ENCODE measurements at regions not wholly inside any gene's neighbourhood (a gene's known extent, or its start where the extent isn't known, plus 50 kb on each side); places are given as distances from the start of the nearest gene placed in this dataset.

- no peak for DNase-seq (ENCODE audit: low spot score)
Measured at GRCh38 chr11:33411751-33412150, 154.6 kb downstream of the HIPK3 start.

- no peak for DNase-seq (ENCODE audit: low spot score)
Measured at GRCh38 chr11:33410086-33410765, 153.0 kb downstream of the HIPK3 start.
